Tibial nerve (tissue), 4 donors: ENCODE measurements at regions not wholly inside any gene's neighbourhood (a gene's known extent, or its start where the extent isn't known, plus 50 kb on each side); places are given as distances from the start of the nearest gene placed in this dataset.
"Not testable (repeated sequence)": the region's sequence is repeated elsewhere in the genome, so short reads cannot be mapped to it uniquely, and the experiment has no call there.

ENCODE experiments used
- CTCF ChIP-seq, 5 experiments: fragments of 200-600 bp in 3 of 5; fragments of 450-650 bp in 2 of 5; sonication (generic) in 3 of 5; IDR thresholded peaks; one replicate each; pipeline ENCODE4 v1.5.1; 2016 to 2019; ENCODE audit warnings: antibody characterized with exemption in 5 of 5, mild to moderate bottlenecking in 3 of 5, moderate library complexity in 2 of 5
- EP300 ChIP-seq, 2 donors: sonication (generic); formaldehyde crosslinking; IDR thresholded peaks; one replicate each; pipeline ENCODE4 v1.6.1; 2017; ENCODE audit warnings: antibody characterized with exemption in 2 of 2, mild to moderate bottlenecking in 1 of 2
- POLR2A ChIP-seq, 2 donors: fragments of 450-650 bp; IDR thresholded peaks; one replicate each; pipeline ENCODE4 v1.6.1; 2017; ENCODE audit warnings: antibody characterized with exemption in 2 of 2, mild to moderate bottlenecking in 2 of 2, moderate library complexity in 2 of 2

- TF ChIP-seq EP300, CTCF, POLR2A (IDR thresholded peaks at IDR 0.05): not testable (repeated sequence)
Measured at GRCh38 chr1:96595530-96595929, 126.1 kb upstream of the PTBP2 start.
